PC-3 (cell line): ENCODE measurements at regions not wholly inside any gene's neighbourhood (a gene's known extent, or its start where the extent isn't known, plus 50 kb on each side); places are given as distances from the start of the nearest gene placed in this dataset.

Experiments
- ATAC-seq: fragments of 200-7000 bp; cut with Tn5 transposase; 2 replicates; pipeline ENCODE4 v1.9.1; 2020; ENCODE audit warnings: mild to moderate bottlenecking, moderate library complexity
- BruUV-seq: library from RNA; stranded (reverse); fragments of 400-500 nt; replicated peaks from 2 replicates; lab custom pipeline; 2021; lab: Mats Ljungman, UMichigan
- CTCF ChIA-PET: fragments of 300-600 bp; sonication (Branson Sonifier 250); formaldehyde crosslinking; loops from one replicate; lab custom pipeline; 2022; ENCODE audit warnings: antibody characterized with exemption; lab: Charles Lee
- POLR2A ChIA-PET: fragments of 300-600 bp; sonication (Branson Sonifier 250); formaldehyde crosslinking; loops from one replicate; lab custom pipeline; 2022; ENCODE audit warnings: antibody characterized with exemption; ENCODE audit not compliant: unreplicated experiment; lab: Charles Lee
- DNase-seq: peaks from one replicate; pipeline ENCODE4 v3.0.0-alpha.2; 2015
- H2AFZ ChIP-seq: fragments of 300-600 bp; sonication (generic); 2 replicates; pipeline ENCODE4 v1.6.0; 2016; ENCODE audit warnings: antibody characterized with exemption, low read length
- H3F3A ChIP-seq: fragments of 300-600 bp; sonication (generic); one replicate; pipeline ENCODE4 v1.6.0; 2017; ENCODE audit warnings: antibody characterized with exemption, low read length, control low read depth, mild to moderate bottlenecking; ENCODE audit not compliant: unreplicated experiment
- H3K27ac ChIP-seq: fragments of 300-600 bp; sonication (generic); 2 replicates; pipeline ENCODE4 v1.5.1; 2016; ENCODE audit warnings: mild to moderate bottlenecking, low read length
- H3K27me3 ChIP-seq: fragments of 300-600 bp; sonication (generic); 2 replicates; pipeline ENCODE4 v1.6.1; 2016; ENCODE audit warnings: low read length, mixed read lengths
- H3K36me3 ChIP-seq: fragments of 300-600 bp; sonication (generic); 2 replicates; pipeline ENCODE4 v1.6.1; 2016; ENCODE audit warnings: low read depth, mixed run types, low read length, mixed read lengths
- H3K4me1 ChIP-seq: fragments of 300-600 bp; sonication (generic); 2 replicates; pipeline ENCODE4 v1.5.1; 2016; ENCODE audit warnings: low read length; ENCODE audit not compliant: insufficient read depth
- H3K4me2 ChIP-seq: fragments of 300-600 bp; sonication (generic); 2 replicates; pipeline ENCODE4 v1.6.0; 2016; ENCODE audit warnings: low read length
- H3K4me3 ChIP-seq: fragments of 300-600 bp; sonication (generic); 2 replicates; pipeline ENCODE4 v1.5.1; 2016; ENCODE audit warnings: mild to moderate bottlenecking, low read length, mixed read lengths
- H3K79me2 ChIP-seq: fragments of 300-600 bp; sonication (generic); 2 replicates; pipeline ENCODE4 v1.6.1; 2017; ENCODE audit warnings: low read length, mixed read lengths
- H3K9ac ChIP-seq: fragments of 300-600 bp; sonication (generic); 2 replicates; pipeline ENCODE4 v1.6.0; 2016; ENCODE audit warnings: mild to moderate bottlenecking, low read length
- H3K9me2 ChIP-seq: fragments of 300-600 bp; sonication (generic); replicated peaks from 2 replicates; pipeline ENCODE4 v1.6.1; 2016; ENCODE audit warnings: mixed run types, low read length, mixed read lengths
- H3K9me3 ChIP-seq: fragments of 300-600 bp; sonication (generic); 2 replicates; pipeline ENCODE4 v1.6.1; 2016; ENCODE audit warnings: low read length, mixed read lengths
- H4K20me1 ChIP-seq: fragments of 300-600 bp; sonication (generic); 2 replicates; pipeline ENCODE4 v1.6.1; 2016; ENCODE audit warnings: low read length, mixed read lengths
- CTCF ChIP-seq: fragments of 300-600 bp; sonication (generic); conservative IDR thresholded peaks from 2 replicates; pipeline ENCODE4 v1.5.1; 2017; ENCODE audit warnings: antibody characterized with exemption, low read depth, mild to moderate bottlenecking, low read length
- EZH2 ChIP-seq: fragments of 300-600 bp; sonication (generic); IDR thresholded peaks from one replicate; pipeline ENCODE4 v1.6.1; 2017; ENCODE audit warnings: antibody characterized with exemption, mild to moderate bottlenecking, low read length; ENCODE audit not compliant: unreplicated experiment
- EZH2phosphoT487 ChIP-seq: fragments of 300-600 bp; sonication (generic); IDR thresholded peaks from 2 replicates; pipeline ENCODE4 v1.6.1; 2018; ENCODE audit warnings: mild to moderate bottlenecking, antibody characterized with exemption, low read length, borderline replicate concordance
- intact Hi-C: fragments of 100-400 bp; cut with micrococcal nuclease; formaldehyde crosslinking; loops from 2 replicates; pipeline ENCODE4 v1.9.0; 2023

DNA sequence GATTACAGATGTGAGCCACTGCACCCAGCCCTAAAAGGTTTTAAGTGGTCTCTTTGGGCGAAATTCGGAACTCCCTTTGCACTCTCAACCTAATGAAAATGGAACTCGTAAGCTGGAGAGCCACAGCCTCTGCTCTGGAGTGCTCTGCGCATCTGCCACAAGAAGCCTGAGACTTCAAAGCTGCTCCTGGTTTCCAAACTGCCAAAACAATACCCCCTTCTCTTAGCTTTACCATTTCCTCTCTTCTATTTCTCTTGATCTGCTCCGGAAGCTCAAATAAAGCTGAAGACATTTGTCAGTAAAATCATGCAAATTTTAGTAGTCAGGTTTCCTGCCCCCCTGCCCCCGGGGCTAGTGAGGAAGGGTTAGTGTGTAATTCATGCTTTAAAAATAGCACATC, 312.7 kb downstream of the MFSD1 start:
- no peaks in the 10 kb centered on the region for H3K9me3 ChIP-seq
- ChIA-PET CTCF (no interaction called here), POLR2A (no interaction called here)
- H4K20me1 ChIP-seq, result no peaks in the 10 kb centered on the region
- H3K27ac ChIP-seq, result no peak overlapping the region
- no peaks in the 10 kb centered on the region for H3F3A ChIP-seq
- DNase-seq, result no peak
- ATAC-seq, result no peak
- no peak for TF ChIP-seq CTCF
- no peak for TF ChIP-seq EZH2phosphoT487
- TF ChIP-seq EZH2, result no peak
- no peak overlapping the region for H3K4me2 ChIP-seq
- no TSS peak for BruUV-seq
- H3K4me1 ChIP-seq, result no peaks in the 10 kb centered on the region
- no peaks in the 10 kb centered on the region for H3K9me2 ChIP-seq
- H3K36me3 ChIP-seq, result no peaks in the 10 kb centered on the region
- peaks cover 9% of the 10 kb centered on the region for H3K79me2 ChIP-seq
- H3K9ac ChIP-seq, result no peak overlapping the region
- intact Hi-C loops, result no loop called here
- no peak overlapping the region for H2AFZ ChIP-seq
- H3K4me3 ChIP-seq, result no peak overlapping the region
- no peaks in the 10 kb centered on the region for H3K27me3 ChIP-seq

- no peak overlapping the region for H3K27ac ChIP-seq
Observed at GRCh38 chr3:159123877-159124276, 322.0 kb downstream of the MFSD1 start.

More at GRCh38 chr3:159123877-159124276, 322.0 kb downstream of the MFSD1 start:
- no peaks in the 10 kb centered on the region for H3K9me3 ChIP-seq
- CTCF ChIA-PET, result no interaction called here
- peaks cover 13% of the 10 kb centered on the region for H3K4me1 ChIP-seq
- H3K9ac ChIP-seq, result no peak overlapping the region
- no peaks in the 10 kb centered on the region for H3K79me2 ChIP-seq
- H3F3A ChIP-seq, result no peaks in the 10 kb centered on the region
- POLR2A ChIA-PET, result no interaction called here
- DNase-seq (no peak), ATAC-seq (no peak)
- H3K36me3 ChIP-seq, result no peaks in the 10 kb centered on the region
- no peak overlapping the region for H3K4me3 ChIP-seq
- no peaks in the 10 kb centered on the region for H3K27me3 ChIP-seq
- no peaks in the 10 kb centered on the region for H3K9me2 ChIP-seq
- TF ChIP-seq EZH2phosphoT487 (no peak), EZH2 (no peak), CTCF (no peak)
- H2AFZ ChIP-seq, result no peak overlapping the region
- no peak overlapping the region for H3K4me2 ChIP-seq
- BruUV-seq, result no TSS peak
- intact Hi-C loops, result no loop called here
- H4K20me1 ChIP-seq, result no peaks in the 10 kb centered on the region
